ENCODE measurements at regions not wholly inside any gene's neighbourhood (a gene's known extent, or its start where the extent isn't known, plus 50 kb on each side); places are given as distances from the start of the nearest gene placed in this dataset.

DNA sequence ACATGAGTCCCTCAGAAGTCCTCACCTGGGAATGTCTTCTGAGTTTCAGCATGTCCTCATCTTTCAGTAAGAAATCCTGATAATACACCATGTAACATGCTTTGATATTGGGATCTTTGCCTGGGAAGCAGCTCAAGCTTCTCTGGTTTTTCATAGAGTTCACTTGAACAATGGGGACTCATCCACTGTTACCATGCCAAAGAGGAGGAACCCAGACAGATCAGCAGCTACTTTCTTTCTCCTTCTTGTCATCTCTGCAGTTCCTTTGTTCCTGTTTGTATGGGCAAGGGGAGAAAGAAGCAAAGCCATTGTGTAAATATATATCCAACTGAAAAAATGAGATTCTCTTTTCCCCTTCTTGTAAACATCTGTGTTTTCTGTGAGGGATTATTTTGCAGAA is 450.6 kb upstream of the HS3ST5 start:
- no peak for FAIRE-seq
- DNase-seq (ENCODE audit: low read depth), result no peak
- no peaks in the 10 kb centered on the region for H3K36me3 ChIP-seq (ENCODE audit: insufficient read depth, low read length)
- no peaks in the 10 kb centered on the region for H4K20me1 ChIP-seq (ENCODE audit: insufficient read depth, low read length)
- H2AFZ ChIP-seq (ENCODE audit: low read depth, low read length), result no peak overlapping the region
- H3K4me1 ChIP-seq (ENCODE audit: insufficient read depth, low read length), result no peaks in the 10 kb centered on the region
- Mint-ChIP-seq H3K27me3 (ENCODE audit: low read depth, unreplicated experiment) (no peaks in the 10 kb centered on the region), H3K9me3 (ENCODE audit: unreplicated experiment) (no peaks in the 10 kb centered on the region), H3K4me1 (ENCODE audit: low read depth, unreplicated experiment) (peaks cover 6% of the 10 kb centered on the region), H3K27ac (ENCODE audit: unreplicated experiment) (no peak overlapping the region), H3K4me3 (ENCODE audit: unreplicated experiment) (no peak overlapping the region), H3K36me3 (ENCODE audit: low read depth, unreplicated experiment) (peaks cover under 1% of the 10 kb centered on the region)
- no peaks in the 10 kb centered on the region for H3K9me3 ChIP-seq (ENCODE audit: insufficient read depth, low read depth, low read length)
- H3K4me3 ChIP-seq (ENCODE audit: insufficient read depth, low read depth, low read length), result no peak overlapping the region
- H3K9ac ChIP-seq (ENCODE audit: low read length), result no peak overlapping the region
- H3K79me2 ChIP-seq (ENCODE audit: insufficient read depth, low read length), result no peaks in the 10 kb centered on the region
- no peak overlapping the region for H3K27ac ChIP-seq (ENCODE audit: low read depth, low read length)
- no peaks in the 10 kb centered on the region for H3K27me3 ChIP-seq (ENCODE audit: insufficient read depth, low read length)
- TF ChIP-seq, protein P1, sequence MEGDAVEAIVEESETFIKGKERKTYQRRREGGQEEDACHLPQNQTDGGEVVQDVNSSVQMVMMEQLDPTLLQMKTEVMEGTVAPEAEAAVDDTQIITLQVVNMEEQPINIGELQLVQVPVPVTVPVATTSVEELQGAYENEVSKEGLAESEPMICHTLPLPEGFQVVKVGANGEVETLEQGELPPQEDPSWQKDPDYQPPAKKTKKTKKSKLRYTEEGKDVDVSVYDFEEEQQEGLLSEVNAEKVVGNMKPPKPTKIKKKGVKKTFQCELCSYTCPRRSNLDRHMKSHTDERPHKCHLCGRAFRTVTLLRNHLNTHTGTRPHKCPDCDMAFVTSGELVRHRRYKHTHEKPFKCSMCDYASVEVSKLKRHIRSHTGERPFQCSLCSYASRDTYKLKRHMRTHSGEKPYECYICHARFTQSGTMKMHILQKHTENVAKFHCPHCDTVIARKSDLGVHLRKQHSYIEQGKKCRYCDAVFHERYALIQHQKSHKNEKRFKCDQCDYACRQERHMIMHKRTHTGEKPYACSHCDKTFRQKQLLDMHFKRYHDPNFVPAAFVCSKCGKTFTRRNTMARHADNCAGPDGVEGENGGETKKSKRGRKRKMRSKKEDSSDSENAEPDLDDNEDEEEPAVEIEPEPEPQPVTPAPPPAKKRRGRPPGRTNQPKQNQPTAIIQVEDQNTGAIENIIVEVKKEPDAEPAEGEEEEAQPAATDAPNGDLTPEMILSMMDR (IDR thresholded peaks at IDR 0.05; ENCODE audit: insufficient read depth, low read depth, low read length), result no peak
- no peak for TF ChIP-seq EZH2 (IDR thresholded peaks at IDR 0.05; ENCODE audit: insufficient read depth, low read length)
- H3K4me2 ChIP-seq (ENCODE audit: low read length), result no peak overlapping the region

DNA sequence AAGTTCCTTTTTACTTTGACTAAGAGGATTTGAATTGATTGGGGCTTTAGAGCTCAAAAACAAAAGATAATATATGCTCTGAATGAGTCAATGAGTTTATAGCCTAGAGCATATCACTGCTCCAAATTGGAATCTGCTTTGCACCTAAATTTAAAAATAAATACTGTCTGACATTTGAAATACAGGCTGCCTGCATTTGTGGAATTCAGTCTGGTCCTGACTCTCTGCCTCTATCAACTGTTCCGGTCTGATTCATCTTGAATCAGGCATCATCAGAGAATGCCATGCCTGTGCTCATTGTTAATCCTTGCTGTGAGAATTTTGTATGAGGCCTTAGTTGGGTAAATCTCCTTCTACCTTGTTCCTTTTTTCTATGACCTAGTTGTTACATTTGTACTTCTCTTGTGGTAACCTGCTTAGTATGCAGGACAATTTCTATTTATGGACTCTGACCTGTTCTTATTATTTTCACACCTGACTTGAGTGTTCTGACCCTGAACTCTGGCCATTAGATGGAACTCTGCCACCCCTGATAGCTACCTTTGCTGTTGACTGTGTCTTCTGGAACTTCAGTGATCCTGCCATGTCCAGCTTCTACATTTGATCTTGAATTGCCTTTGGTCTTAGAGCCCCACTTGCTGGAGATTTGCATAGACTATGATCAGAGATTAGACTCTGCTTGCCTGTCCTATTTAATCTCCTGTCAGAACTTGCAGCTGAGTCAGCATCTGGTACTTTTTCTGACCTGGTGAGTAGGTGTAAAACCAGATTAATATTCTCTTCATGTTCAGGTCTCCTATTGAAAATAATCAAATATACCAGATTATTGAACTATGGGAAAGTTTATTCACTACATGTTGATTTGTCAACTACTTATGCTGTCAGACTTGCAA is 442.7 kb upstream of the HS3ST5 start:
- Histone ChIP-seq H3K9me3 (ENCODE audit: insufficient read depth, low read depth, low read length) (no peaks in the 10 kb centered on the region), H3K79me2 (ENCODE audit: insufficient read depth, low read length) (no peaks in the 10 kb centered on the region), H3K4me1 (ENCODE audit: insufficient read depth, low read length) (peaks cover 4% of the 10 kb centered on the region), H3K36me3 (ENCODE audit: insufficient read depth, low read length) (no peaks in the 10 kb centered on the region), H3K27me3 (ENCODE audit: insufficient read depth, low read length) (no peaks in the 10 kb centered on the region), H3K27ac (ENCODE audit: low read depth, low read length) (no peak overlapping the region), H4K20me1 (ENCODE audit: insufficient read depth, low read length) (no peaks in the 10 kb centered on the region), H2AFZ (ENCODE audit: low read depth, low read length) (peak overlapping the region; percentile 26), H3K4me2 (ENCODE audit: low read length) (peak overlapping the region; percentile 44), H3K4me3 (ENCODE audit: insufficient read depth, low read depth, low read length) (no peak overlapping the region), H3K9ac (ENCODE audit: low read length) (no peak overlapping the region)
- no peak for FAIRE-seq
- DNase-seq (ENCODE audit: low read depth), result peak; percentile 46
- Mint-ChIP-seq H3K9me3 (ENCODE audit: unreplicated experiment) (peaks cover 4% of the 10 kb centered on the region), H3K27me3 (ENCODE audit: low read depth, unreplicated experiment) (no peaks in the 10 kb centered on the region), H3K4me3 (ENCODE audit: unreplicated experiment) (no peak overlapping the region), H3K4me1 (ENCODE audit: low read depth, unreplicated experiment) (peaks cover 11% of the 10 kb centered on the region), H3K27ac (ENCODE audit: unreplicated experiment) (peak overlapping the region; percentile 64), H3K36me3 (ENCODE audit: low read depth, unreplicated experiment) (peaks cover 2% of the 10 kb centered on the region)
- TF ChIP-seq, protein P1 (IDR thresholded peaks at IDR 0.05; ENCODE audit: insufficient read depth, low read depth, low read length), result no peak
- no peak for TF ChIP-seq EZH2 (IDR thresholded peaks at IDR 0.05; ENCODE audit: insufficient read depth, low read length)

DNA sequence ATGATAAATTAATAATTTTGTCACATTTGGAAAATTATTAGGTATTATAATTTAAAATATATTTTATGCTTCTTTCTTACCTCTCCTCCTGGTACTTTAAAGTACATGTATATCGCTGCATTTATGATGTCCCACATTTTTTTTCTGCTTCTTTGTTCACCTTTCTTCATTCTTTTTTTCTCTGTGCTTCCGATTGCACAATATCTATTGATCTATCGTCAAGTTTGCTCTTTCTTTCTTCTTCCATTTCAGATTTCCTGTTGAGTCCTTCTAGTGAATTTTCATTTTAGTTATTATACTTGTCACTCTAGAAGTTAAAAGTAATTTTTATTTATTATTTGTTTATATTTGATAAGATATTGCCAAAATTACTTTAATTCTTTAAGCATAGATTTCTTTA is 441.0 kb upstream of the HS3ST5 start:
- DNase-seq (ENCODE audit: low read depth) (no peak), FAIRE-seq (no peak)
- no peaks in the 10 kb centered on the region for H3K27me3 Mint-ChIP-seq (ENCODE audit: low read depth, unreplicated experiment)
- peaks cover 2% of the 10 kb centered on the region for H3K36me3 Mint-ChIP-seq (ENCODE audit: low read depth, unreplicated experiment)
- TF ChIP-seq, protein P1 (IDR thresholded peaks at IDR 0.05; ENCODE audit: insufficient read depth, low read depth, low read length), result no peak
- no peak for TF ChIP-seq EZH2 (IDR thresholded peaks at IDR 0.05; ENCODE audit: insufficient read depth, low read length)
- H3K27ac Mint-ChIP-seq (ENCODE audit: unreplicated experiment), result no peak overlapping the region
- Histone ChIP-seq H3K27ac (ENCODE audit: low read depth, low read length) (no peak overlapping the region), H3K9ac (ENCODE audit: low read length) (no peak overlapping the region), H3K36me3 (ENCODE audit: insufficient read depth, low read length) (no peaks in the 10 kb centered on the region), H2AFZ (ENCODE audit: low read depth, low read length) (no peak overlapping the region), H3K27me3 (ENCODE audit: insufficient read depth, low read length) (no peaks in the 10 kb centered on the region), H4K20me1 (ENCODE audit: insufficient read depth, low read length) (no peaks in the 10 kb centered on the region), H3K9me3 (ENCODE audit: insufficient read depth, low read depth, low read length) (no peaks in the 10 kb centered on the region), H3K4me1 (ENCODE audit: insufficient read depth, low read length) (peaks cover 4% of the 10 kb centered on the region), H3K79me2 (ENCODE audit: insufficient read depth, low read length) (no peaks in the 10 kb centered on the region), H3K4me3 (ENCODE audit: insufficient read depth, low read depth, low read length) (no peak overlapping the region), H3K4me2 (ENCODE audit: low read length) (no peak overlapping the region)
- no peak overlapping the region for H3K4me3 Mint-ChIP-seq (ENCODE audit: unreplicated experiment)
- peaks cover 4% of the 10 kb centered on the region for H3K9me3 Mint-ChIP-seq (ENCODE audit: unreplicated experiment)
- peaks cover 6% of the 10 kb centered on the region for H3K4me1 Mint-ChIP-seq (ENCODE audit: low read depth, unreplicated experiment)

Data from astrocyte (in vitro differentiated cells and primary cell).